Stimulated activated CD8-positive, alpha-beta memory T cell treated with anti-CD3 and anti-CD28 coated beads, Interleukin-4, amount 100 ng/mL, for 4 hours (primary cell): ENCODE measurements at regions not wholly inside any gene's neighbourhood (a gene's known extent, or its start where the extent isn't known, plus 50 kb on each side); places are given as distances from the start of the nearest gene placed in this dataset.

Experiments
- DNase-seq, 2 donors: peaks; one replicate each; pipeline ENCODE4 v3.0.0-alpha.2; 2020; ENCODE audit warnings: low read depth in 2 of 2, low spot score in 1 of 2

DNA sequence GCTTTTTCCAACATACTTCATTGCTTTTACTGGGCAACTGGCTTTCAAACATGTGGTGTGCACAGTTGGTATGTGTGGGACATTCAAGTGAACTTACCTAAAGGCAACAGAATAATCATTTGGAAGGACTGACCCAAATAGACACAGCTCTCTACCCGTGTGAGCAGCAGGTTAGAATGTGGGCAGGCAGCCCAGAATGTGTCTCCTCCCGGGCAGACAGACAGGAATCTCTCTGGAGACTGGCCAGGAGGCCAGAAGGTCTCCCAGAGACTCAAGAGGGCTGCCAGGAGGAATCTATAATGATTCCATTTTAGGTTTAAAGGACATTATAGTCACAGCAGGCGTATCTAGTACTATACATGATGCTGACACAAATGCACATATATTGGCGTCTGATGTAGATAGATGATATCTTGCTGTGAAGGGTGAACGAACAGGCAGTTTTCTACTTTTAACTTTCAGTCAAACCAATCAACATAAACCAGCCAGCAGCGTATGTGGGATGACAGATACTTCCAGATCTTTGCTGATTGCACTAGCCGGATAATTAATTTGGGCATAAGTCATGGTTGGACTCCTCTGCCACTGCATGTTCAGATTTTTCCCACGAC is 297.4 kb upstream of the ZNF608 start:
- DNase-seq, result no peak

DNA sequence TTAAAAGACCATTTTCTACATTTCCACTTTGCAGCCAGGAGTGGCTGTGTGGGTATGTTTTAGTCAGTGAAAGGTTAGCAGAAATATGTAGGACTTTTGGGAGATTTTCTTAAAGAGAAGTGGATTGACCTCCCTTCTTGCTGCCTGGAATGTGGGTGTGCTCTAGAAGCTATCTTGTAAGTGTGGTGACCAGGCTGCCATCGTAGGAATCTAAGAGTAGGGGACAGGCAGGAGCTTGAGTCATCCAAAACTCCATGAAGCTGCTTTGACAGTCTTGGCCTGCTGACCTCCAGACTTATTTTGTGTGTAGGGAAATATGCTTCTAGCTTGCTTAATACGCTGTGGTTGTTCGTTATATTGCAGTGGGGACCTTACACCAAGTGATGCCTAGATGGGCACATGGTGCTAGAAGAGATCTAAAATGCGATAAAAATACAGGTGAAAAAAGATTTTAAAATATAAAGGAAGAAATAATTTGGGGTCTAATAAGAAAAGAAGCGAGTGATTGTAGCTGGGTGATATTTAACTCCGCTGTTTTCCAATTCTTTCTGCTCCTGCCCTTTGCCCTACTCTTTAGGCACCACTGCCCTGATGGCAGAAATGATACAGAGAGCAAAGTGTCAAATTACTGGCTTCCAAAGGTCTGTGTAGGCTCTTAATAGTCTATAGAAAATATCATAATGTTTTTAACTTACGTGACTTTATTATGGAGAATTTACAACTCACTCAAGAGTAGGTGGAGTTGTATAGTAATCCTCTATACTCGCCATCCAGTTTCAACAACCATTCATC is 298.2 kb upstream of the ZNF608 start:
- no peak for DNase-seq

DNA sequence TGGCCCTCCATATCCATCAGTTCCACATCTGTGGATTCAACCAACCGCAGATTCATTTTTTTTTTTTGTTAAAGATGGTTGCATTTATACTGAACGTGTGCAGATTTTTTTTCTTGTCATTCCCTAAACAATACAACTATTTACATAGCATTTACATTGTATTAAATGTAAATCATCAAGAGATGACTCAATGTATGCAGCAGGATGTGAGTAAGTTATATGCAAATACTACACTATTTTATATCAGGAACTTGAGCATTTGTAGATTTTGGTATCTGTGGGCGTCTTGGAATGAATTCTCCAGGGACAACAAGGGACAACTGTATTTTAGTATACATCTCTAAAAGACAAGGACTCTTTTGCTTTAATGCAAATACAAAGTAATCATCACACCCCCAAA is 299.2 kb upstream of the ZNF608 start:
- DNase-seq, result no peak

DNA sequence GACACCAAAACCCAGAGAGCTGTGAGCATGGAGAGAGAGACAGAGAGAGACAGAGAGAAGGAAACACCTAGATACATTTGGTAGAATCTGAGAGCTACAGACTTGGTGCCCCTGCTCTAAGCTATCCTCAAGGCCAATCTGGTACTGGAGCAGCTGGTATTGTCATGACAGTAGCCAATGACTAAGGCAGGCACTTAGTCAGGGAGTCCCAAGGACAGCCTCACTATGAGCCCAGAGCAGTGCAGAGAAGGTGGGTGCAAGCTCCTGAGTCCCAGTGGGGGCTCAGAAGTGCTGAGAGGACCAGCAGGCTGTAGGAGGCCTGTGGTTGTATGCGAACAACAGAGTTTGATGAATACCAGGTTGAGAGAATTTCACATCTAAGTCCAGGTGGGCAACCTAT is 300.4 kb upstream of the ZNF608 start:
- DNase-seq, result no peak

DNA sequence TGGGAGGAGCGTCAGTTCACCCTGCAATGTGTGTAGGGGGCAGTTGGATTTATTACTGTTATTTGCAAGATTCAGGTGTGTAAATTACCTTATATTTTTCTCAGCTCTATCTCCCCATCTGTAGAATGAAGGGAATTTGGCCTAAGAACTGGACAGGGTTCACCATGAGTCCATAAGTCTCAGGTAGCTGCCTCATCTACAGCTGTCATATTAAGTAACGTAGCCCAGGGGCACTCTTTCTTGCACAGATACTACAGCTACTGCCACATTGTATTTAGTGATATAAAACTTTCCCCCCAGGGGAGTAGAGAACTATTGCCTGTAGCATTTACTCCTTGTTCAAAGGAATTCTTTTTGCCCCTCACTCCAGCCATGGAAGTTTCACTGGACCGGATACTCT is 301.4 kb upstream of the ZNF608 start:
- no peak for DNase-seq

DNA sequence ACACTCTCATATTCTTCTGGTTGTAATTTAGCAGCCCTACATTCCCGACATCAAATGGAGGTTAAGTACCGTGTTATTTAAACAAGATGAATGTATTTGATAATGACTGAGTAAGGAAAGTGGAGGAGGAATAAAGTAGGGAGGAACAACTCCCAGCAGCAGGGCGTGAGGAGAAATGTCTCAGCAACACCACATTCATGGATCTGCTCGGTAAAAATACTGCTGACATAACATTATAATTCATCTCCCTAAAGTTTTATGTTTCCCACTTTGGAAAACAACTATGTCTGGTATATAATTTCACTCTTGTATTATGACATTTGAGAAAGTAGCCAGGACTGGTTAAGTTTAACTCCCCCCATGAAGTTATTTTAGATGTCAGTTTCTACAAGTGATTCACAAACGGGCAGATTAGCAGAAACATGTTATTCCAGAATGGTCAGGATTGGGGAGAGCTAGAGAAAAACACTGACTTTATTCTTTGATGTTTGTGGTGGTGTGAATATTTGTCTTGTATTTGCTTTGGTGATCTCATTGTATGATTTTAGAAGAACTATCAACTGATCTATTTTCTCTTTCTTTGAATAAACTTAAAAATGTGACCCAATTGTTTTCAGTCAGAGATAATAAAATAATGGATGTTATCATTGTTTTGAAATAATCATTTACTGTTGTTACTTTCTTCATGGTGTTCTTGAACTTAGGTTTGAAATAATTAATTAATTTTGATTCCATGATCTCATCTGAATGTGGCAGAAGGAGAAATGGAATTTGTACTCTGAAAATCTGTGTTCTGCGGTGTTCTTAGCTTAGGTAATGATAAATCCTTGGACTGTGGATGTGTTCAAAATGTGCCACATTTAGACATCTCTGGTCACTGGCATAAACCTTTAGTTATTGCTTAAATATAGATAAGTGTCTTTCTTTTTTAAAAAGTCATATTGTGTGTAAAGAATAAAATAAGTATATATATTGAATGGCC is 303.6 kb upstream of the ZNF608 start:
- no peak for DNase-seq

DNA sequence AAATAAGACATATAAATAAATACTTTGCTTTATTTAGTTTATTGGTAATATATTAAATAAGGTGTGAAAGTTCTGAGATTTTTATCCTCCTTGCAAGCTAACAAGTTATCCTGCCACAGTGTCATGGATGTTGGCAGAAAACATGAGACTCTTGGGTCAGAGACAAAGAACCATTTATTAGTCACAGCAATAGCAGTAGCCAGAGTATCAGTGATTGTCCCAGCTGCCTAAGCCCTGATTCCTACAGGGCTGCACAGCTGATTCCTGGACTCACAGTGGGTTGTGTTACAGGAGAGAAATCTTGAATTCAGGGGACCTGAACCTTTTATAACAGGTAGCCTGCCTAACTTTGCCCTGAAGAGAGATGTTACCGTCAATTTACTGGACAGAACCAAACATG is 304.5 kb upstream of the ZNF608 start:
- DNase-seq, result no peak

DNA sequence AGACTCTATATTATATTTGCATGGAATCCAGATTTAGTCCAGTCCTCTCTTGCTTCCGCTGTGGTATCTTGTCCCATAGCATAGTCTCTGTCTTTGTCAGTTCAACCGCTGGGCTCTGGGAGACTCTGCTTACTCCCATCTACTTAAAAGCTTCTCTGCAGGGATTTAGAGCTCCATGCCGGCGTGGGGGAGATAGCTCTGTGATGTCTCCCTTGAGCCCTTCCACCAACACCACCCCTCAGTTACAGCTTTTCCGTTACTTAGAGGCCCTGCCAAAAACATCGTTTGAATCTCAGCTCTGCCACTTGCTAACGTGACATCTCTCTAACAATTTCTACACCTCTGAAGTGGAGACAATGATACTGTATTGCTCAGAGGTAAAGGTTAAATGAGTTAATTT is 306.1 kb upstream of the ZNF608 start:
- no peak for DNase-seq

DNA sequence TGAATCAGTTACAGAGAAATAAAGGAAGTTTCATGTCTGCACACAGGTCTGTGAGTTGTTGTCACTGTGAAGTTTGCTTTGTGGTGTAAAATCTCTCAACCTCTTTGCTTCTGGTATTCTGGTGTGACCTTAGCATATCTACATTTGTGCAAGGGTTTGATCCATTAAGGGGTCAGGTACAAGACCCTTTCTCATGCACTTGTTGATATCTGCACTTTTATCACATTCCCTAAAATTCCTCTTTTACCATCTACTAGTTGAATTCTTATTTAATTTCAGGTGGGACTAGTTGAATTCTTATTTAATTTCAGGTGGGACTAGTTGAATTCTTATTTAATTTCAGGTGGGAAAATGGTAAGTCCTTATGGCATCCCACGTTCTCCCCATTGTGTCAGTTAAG is 306.7 kb upstream of the ZNF608 start:
- no peak for DNase-seq

DNA sequence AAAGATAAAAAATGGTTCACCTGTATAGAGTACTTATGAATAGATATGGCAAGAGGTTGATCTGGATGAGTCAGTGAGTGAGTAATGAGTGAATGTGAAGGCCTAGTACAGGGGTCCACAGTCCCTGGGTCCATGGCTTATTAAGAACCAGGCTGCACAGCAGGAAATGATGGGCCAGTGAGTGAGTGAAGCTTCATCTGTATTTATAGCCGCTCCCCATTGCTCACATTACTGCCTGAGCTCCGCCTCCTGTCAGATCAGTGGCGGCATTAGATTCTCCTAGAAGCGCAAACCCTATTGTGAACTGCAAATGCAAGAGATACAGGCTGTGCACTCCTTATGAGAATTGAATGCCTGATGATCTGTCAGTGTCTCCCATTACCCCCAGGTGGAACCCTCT is 307.7 kb upstream of the ZNF608 start:
- no peak for DNase-seq

DNA sequence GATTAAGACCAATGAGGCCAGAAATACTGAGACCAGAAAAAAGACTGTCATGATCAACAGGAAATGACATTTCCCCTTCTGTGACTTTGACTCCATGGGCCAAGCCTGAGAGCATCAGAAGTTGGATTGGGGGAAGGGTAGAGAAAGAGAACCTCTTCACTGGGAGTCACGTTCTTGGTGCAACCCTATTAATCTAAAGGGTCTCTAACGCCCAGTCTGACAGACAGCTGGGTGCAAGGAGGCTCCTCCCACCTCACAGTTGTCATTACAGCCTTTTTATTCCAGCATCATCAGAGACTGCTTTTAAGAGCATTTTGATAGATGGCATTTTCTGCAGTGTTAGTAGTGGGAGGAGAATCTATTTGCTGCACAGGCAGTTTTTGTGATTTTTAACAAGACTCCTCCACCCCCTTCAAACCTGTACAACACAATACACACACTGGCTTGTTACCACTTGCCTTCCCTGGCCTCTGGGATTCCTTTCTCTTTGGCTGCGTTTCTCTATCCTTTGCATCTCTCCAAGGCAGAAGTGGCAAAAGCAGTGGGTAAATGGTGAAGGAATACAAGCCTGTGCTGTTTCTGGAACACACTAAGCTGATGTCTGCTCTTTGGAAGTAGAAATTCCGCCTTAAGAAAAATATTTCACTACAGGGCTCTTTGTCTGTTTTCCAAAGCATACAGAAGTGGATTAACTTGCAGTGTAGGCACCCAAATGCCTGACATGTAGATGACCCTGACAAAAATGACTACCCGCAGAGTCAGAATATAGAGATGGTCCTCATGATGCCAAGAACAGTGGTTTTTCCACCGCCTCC is 310.4 kb upstream of the ZNF608 start:
- DNase-seq, result no peak

DNA sequence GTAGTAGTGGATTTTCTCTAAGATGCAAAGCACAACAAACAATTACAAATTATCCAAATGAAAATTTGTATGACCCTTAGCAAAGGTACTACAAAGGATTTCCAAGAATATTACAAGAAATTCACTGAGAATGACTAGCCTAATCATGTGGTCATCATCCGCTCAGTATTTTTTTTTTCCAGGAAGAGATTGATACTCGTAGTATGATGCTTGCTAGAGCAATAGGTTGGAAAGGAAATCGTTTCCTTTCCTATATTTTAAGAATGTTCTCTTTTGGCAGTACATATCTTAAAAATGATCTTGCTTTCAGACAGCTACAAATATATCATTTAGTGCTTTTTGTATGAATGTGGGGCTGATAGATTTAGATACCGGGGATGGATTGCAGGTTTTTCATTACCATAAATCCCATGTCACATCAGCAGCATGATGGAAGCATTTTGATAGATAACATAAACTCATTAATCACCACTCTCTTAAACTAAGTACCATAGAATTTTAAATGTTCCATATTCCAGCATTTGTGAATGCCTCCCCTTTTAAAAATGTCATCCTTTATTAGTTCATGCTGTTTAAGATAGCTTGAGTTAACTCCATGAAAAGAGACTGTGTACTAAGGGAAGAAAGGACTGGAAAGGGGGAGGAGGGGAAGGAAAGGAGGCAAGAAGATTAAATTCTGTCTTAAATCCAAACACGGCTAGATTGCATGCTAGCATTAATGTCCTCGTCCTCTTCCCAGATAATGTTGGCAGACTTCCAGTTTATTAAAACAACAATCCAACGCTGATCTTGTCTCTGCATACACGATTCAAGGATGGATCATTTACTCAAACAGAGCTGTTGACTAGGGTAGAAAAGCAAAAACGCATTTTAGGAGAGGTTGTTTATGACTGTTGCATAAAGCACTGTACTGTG is 311.7 kb upstream of the ZNF608 start:
- no peak for DNase-seq

DNA sequence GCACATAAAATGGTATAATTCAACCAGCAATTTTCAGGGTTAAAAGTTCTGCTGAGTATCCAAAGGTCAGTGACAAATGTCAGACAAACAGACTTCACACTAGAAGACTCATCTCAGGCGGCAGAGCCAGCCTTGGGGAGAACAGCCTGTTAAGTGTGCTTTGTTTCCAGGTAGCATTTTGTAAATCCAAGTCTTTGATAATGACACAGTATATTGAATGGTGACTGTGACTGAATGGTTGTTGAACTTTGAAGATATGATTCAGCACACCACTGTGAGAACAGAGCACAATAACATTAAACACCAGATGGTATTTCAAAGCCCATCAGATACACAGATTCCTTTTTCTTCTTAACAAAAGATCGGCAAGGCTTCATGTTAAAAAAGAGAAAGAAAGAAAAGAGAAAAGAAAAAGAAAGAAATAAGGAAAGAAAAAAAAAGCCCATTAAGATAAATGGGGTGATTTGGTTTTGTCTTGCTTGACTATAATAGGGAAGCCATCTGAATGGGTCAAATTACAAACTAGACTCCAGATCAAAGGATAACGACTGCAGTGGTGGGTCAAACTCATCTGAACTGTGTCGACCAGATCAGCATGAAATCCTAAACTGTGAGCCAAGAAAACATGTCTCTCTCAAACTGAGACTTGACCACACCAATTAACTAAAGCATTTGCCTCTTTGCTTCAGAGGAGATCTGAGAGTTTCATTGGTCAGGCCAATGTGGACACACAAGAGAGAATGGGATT is 313.0 kb upstream of the ZNF608 start:
- no peak for DNase-seq

DNA sequence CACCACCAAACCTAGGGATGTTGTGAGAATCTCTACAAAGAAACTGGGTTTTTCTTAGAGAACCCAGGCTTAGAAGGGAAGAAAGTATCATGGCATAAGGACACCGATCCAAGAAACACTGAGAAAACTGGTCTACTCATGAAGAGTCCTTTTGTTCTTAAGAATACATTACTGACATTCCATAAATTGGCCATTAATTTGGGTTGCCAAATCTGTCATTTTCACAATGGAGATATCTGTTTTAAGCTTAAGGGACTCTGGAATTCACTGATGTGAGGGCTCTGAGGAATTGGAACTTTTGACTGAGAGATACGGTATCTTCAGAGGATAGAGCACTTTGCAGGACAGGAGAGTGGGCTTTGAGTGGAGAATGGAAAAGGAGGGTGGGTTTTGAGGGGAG is 315.3 kb upstream of the ZNF608 start:
- DNase-seq, result no peak

DNA sequence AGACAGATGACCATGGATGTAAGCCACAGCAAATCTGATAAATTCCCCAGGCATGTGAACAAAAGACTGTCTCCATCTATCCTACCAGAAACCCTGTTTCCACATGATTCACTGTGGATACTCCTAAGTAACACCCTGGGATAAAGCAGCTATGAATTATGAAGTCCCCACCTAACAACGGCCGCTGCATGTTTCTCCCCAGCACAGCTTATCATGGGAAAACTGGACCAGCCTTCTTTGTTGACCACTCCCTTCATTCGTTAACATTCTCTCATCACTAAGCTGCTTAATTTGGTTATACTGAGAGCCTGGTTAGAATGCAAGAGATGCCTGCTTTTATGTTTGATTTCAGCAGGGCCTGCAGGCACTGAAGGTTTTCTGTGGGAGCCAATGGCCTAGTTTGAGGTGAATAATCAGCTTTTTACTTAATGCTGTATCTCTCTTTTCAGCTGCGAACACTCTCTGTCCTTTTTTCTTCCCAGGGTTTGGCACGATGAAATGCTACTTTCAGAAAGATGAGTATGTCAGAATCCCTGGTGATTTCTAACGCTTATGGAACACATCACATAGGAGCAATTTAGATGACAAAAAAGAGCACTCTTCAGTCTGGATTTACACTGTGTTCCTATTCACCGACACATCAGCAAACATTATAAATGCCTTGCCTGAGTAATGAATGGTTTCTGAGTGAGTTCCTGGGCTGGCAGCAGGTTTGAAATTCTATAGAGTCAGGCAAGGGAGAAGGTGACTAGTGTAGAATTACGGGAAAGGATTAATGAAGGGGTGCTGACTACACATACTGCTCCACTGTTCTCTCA is 318.4 kb upstream of the ZNF608 start:
- no peak for DNase-seq

DNA sequence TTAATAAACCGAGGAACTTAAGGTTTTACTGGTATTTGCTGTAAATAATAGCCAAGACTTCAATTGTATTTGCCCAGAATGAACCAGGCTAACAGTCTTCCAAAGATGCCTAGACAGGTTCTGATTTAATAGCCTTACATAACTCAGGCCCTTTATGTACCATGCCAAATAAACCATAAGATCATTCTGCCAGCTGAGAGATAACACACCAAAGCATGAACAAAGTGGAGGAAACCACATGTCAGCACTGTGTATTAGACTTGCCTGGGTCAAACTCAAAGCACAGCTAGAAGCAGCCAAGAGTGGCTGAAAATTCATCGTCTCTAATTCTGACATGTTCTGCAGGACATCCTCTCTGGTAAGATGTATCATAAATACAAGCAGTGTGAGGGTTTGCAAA is 319.3 kb upstream of the ZNF608 start:
- DNase-seq, result no peak

DNA sequence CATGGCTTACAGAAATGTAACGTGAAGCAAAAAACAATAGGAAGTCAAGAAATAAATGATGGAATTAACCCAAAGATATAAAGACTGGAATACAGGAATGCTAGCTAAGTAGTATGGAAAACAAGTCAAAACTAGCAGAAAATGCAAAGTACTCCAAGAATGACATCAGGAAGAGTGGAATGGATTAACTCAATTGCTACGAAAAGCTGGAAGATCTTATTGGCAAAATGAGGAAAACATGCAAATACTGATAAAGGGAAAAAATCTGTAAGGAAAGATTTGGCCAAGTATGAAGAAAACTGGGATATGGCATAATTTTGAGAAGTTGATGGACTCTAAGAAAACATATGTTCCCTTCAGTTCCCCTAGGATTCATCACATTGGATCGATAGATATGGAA is 324.5 kb upstream of the ZNF608 start:
- no peak for DNase-seq

DNA sequence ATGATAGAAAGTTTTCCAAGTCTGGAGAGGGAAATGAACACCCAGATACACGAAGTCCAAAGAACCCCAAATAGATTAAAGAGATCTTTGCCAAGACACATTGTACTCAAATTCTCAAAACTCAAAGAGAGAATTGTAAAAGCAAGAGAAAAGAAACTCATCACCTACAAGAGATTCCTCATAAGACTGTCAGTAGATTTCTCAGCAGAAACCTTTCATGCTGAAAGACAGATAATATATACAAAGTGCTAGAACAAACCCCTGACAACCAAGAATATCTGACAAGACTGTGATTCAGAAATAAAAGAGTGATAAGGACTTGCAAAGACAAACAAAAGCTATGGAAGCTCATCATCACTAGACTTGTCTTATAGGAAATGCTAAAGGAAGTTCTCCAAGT is 326.7 kb upstream of the ZNF608 start:
- no peak for DNase-seq
